ENCODE measurements at regions not wholly inside any gene's neighbourhood (a gene's known extent, or its start where the extent isn't known, plus 50 kb on each side); places are given as distances from the start of the nearest gene placed in this dataset.

- TF ChIP-seq CTCF (IDR thresholded peaks at IDR 0.05), result no peak
- TF ChIP-seq POLR2A (IDR thresholded peaks at IDR 0.05), result no peak
Measured at GRCh38 chr16:85164431-85164830, 52.2 kb upstream of the CIBAR2 start.

Measured in heart left ventricle (tissue), 13 donors.